Skin epidermis (tissue), 12 donors: ENCODE measurements at regions not wholly inside any gene's neighbourhood (a gene's known extent, or its start where the extent isn't known, plus 50 kb on each side); places are given as distances from the start of the nearest gene placed in this dataset.

Source experiments
- H3K27ac ChIP-seq, 21 experiments: fragments of 200-600 bp; sonication (generic) in 11 of 21; one replicate each; pipeline ENCODE4 v1.5.0; 2020; ENCODE audit warnings: mild to moderate bottlenecking in 3 of 21, inconsistent platforms in 2 of 21, moderate library complexity in 2 of 21
- H3K4me3 ChIP-seq, 7 experiments: fragments of 200-600 bp; sonication (generic) in 2 of 7; one replicate each; pipeline ENCODE4 v1.5.0; 2020; ENCODE audit warnings: inconsistent platforms in 2 of 7, mild to moderate bottlenecking in 2 of 7, moderate library complexity in 1 of 7

GRCh38 chr9:515665-516064 is 301.0 kb downstream of the DOCK8 start:
- H3K27ac ChIP-seq = peak overlapping the region in 1 of 21 experiments; percentile 10
- no peak overlapping the region for H3K4me3 ChIP-seq

- H3K27ac ChIP-seq = peak overlapping the region in 4 of 21 experiments; percentile 16 to 45 (median 36)
- H3K4me3 ChIP-seq = no peak overlapping the region
Observed at GRCh38 chr9:517993-518392, 303.3 kb downstream of the DOCK8 start.

- Histone ChIP-seq H3K27ac (peak overlapping the region in 4 of 21 experiments; percentile 16 to 45 (median 36)), H3K4me3 (no peak overlapping the region)
Observed at GRCh38 chr9:518540-518939, 303.9 kb downstream of the DOCK8 start.

GRCh38 chr9:519579-519978 is 304.9 kb downstream of the DOCK8 start:
- Histone ChIP-seq H3K27ac (peak overlapping the region in 1 of 21 experiments; percentile 45), H3K4me3 (no peak overlapping the region)

GRCh38 chr9:520302-520701 is 305.6 kb downstream of the DOCK8 start:
- H3K4me3 ChIP-seq = no peak overlapping the region
- no peak overlapping the region for H3K27ac ChIP-seq

- no peak overlapping the region for H3K27ac ChIP-seq
- H3K4me3 ChIP-seq = no peak overlapping the region
Observed at GRCh38 chr9:522190-522589, 307.5 kb downstream of the DOCK8 start.

DNA sequence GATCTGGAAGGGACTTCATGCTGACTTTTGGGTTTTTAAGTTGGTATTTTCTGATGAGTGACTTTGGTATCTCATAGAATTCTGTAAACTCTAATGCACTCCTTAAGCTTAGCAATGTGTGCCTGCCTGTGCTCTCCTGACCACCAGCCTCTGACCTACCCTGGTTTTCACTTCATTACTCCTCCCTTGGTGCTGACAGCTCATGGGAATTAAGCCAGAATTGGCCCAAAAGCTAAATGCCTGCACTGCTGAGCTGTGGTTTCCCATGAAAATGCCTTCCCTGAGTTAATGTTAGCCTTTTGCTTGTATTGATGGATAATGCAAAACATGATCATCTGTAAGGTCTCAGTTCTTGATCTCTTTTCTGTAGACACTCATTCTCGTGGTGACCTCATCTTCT is 308.0 kb downstream of the DOCK8 start:
- Histone ChIP-seq H3K4me3 (no peak overlapping the region), H3K27ac (no peak overlapping the region)

DNA sequence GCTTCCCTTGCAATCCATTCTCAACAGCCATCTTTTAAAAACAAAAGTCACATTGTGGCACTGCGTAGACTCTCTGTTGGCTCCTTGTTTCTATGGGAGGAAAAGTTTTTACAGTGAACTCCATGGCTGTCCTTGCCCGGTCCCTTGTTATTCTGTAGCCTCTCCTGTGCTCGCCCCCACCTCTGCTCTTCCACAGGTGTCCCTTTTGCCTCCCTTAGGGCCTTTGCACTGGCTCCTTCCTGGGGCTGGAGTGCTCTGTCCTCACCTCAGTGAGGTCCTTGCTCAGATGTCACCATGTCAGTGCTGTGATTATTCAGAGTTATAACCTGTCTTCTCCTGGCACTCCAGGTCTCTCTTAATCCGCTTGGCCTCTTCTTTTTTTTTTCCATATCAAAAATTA is 308.8 kb downstream of the DOCK8 start:
- Histone ChIP-seq H3K4me3 (no peak overlapping the region), H3K27ac (no peak overlapping the region)

DNA sequence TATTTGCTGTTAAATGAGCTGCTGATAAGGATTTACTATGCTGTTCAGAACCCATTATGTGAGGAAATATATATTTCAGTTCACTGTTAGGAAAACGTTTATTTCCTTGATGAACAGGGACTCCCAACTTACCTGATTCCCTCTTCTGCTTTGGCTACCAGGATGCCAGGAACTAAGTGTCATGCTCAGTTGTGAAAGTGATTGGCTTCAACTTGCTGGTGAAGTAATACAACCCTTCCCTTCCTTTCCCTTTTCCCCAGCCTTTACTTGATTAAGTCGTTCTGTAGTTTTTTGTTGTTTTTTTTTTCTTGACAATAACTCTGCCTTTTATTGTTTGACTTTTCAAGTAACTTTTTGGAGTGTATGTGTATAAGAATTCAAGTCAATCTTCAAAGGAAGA is 309.3 kb downstream of the DOCK8 start:
- H3K27ac ChIP-seq = peak overlapping the region in 2 of 21 experiments; percentile 15 to 63
- no peak overlapping the region for H3K4me3 ChIP-seq

- Histone ChIP-seq H3K27ac (no peak overlapping the region), H3K4me3 (no peak overlapping the region)
Observed at GRCh38 chr9:526904-527591, 312.4 kb downstream of the DOCK8 start.

GRCh38 chr9:529731-530130 is 311.8 kb upstream of the DMRT1 start:
- H3K27ac ChIP-seq = no peak overlapping the region
- no peak overlapping the region for H3K4me3 ChIP-seq

DNA sequence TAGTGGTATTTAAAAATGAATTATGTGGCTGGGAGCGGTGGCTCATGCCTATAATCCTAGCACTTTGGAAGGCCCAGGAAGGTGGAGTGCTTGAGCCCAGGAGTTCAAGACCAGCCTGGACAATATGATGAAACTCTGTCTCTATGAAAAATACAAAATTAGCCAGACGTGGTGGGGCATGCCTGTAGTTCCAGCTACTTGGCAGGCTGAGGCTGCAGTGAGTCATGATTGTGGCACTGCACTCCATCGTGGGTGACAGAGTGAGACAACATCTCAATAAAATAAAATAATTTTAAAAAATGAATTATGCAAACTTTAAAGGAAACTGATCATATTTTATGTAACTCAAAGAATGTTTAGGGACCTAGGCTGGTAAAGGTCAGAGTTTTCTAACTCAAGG is 310.8 kb upstream of the DMRT1 start:
- Histone ChIP-seq H3K4me3 (no peak overlapping the region), H3K27ac (peak overlapping the region in 3 of 21 experiments; percentile 26 to 32 (median 31))

GRCh38 chr9:532707-533106 is 308.8 kb upstream of the DMRT1 start:
- Histone ChIP-seq H3K27ac (no peak overlapping the region), H3K4me3 (no peak overlapping the region)

DNA sequence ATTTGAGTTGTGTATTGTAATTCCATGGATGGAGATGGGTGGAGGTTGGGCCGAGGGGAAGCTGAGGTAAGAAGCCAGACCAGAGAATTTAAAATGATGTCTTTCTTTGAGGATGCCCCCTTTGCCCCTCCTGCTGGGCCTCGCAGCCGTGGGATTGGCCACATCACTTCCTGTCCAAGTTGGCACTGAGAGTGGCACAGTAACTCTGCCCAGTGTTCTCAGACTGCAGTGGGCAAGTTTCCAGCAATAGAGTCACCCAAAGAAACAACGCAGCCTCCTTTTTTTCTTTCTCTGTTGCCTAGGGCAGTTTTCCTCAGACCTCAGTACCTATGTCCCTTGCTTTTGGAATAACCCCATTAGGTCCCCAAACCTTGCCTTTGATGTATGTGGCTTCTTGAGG is 306.6 kb upstream of the DMRT1 start:
- no peak overlapping the region for H3K27ac ChIP-seq
- H3K4me3 ChIP-seq = no peak overlapping the region

DNA sequence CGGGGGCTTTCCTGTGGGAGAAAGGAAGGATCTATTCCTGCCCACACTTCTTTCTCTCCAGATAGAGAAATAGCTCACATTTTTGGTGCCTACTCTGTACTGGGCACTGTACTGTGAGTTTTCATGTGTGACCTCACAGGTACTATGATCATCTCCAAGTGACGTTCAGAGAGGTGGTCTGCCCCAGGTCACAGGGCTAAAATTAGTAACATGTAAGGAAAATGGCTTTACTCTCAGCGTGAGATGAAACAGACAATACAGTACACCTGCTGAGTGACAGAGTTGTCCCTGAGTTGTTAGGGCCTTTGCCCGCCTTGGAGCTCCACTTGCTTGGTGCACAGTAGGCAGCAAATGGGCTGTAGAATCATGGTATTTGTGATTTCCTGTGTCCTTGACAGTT is 306.1 kb upstream of the DMRT1 start:
- H3K4me3 ChIP-seq = no peak overlapping the region
- no peak overlapping the region for H3K27ac ChIP-seq

DNA sequence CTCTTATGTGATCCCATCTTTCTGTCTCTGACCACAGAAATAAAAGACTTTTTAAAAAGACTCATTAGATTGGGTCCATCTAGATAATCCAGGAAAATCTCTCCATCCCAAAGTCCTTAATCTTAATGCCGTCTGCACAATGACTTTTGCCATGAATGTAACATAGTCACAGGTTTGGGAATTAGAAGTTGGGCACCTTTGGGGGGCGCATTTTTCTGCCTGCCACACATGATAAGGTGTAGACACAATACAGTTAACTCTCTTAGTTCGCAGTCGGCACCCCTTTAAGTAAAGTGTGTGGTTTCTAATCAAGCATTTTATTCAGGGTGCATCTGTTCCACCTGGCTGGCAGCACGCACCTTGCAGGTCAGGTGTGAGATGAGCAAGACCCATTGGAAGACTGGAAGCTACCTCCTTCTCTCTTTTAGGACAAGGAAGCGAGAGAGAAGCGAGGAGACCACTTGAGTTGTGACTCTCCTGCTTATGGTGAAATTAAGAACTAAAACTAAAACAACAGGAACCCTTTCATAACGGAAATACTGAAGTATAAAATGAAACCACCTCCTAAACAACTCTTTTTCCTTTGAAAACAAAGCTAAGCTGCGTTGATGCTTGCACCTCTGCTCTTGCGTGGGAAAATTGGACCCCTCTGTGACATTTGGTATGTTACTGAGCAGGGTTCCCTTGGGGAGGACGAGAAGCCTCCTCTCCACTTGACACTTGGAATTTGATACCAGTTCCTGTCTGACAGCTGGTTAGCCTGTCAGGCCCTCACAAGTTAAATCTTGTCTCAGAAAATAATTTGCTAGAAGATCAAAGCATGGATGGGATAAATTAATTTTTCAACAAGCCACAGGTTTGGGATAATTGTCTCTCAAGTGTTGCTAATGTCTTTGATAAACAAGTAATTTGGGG is 304.6 kb upstream of the DMRT1 start:
- Histone ChIP-seq H3K27ac (no peak overlapping the region), H3K4me3 (no peak overlapping the region)

- Histone ChIP-seq H3K4me3 (no peak overlapping the region), H3K27ac (no peak overlapping the region)
Observed at GRCh38 chr9:543478-543877, 298.0 kb upstream of the DMRT1 start.

DNA sequence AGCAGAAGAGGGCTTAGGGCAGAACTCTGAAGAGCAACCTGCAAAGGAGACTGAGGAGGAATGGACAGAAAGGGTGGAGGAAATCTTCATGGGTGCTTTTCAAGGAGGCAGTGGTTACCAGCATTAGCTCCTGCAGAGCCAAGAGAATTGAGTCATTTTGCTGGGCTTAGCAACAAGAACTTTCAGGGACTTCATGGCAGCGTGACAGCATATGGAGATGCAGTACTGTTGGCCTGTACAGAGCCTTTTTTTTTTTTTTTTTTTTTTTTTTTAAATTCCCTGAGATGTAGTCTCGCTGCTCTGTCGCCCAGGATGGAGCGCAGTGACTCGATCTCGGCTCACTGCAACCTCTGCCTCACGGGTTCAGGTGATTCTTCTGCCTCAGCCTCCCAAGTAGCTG is 296.0 kb upstream of the DMRT1 start:
- H3K4me3 ChIP-seq = no peak overlapping the region
- no peak overlapping the region for H3K27ac ChIP-seq

- peak overlapping the region in 1 of 21 experiments; percentile 7 for H3K27ac ChIP-seq
- no peak overlapping the region for H3K4me3 ChIP-seq
Observed at GRCh38 chr9:546235-546634, 295.3 kb upstream of the DMRT1 start.

- H3K4me3 ChIP-seq = no peak overlapping the region
- H3K27ac ChIP-seq = peak overlapping the region in 1 of 21 experiments; percentile 7
Observed at GRCh38 chr9:546797-547223, 294.7 kb upstream of the DMRT1 start.

GRCh38 chr9:547314-547713 is 294.2 kb upstream of the DMRT1 start:
- no peak overlapping the region for H3K4me3 ChIP-seq
- H3K27ac ChIP-seq = no peak overlapping the region
